ENCODE measurements at regions not wholly inside any gene's neighbourhood (a gene's known extent, or its start where the extent isn't known, plus 50 kb on each side); places are given as distances from the start of the nearest gene placed in this dataset.

- H3K27me3 ChIP-seq (ENCODE audit: insufficient read depth), result 0 out of 2 replicates have a peak, but pooled peaks cover 4% of the 10 kb centered on the region
- no peak overlapping the region for H3K4me3 ChIP-seq (ENCODE audit: low read depth in 2 of 2, low read length in 1 of 2)
- no peak overlapping the region for H3K4me2 ChIP-seq
- no peak overlapping the region for H3K27ac ChIP-seq (ENCODE audit: low read depth in 2 of 2, low read length in 1 of 2)
- H3K36me3 ChIP-seq (replicated peaks in 1 of 2; ENCODE audit: control insufficient read depth in 1 of 2, insufficient read depth in 2 of 2, low read length in 1 of 2), result no peaks in the 10 kb centered on the region
- no peaks in the 10 kb centered on the region for H3F3A ChIP-seq (replicated peaks; ENCODE audit: insufficient read depth)
- TF ChIP-seq MEF2A (IDR thresholded peaks at IDR 0.05; ENCODE audit: borderline replicate concordance, low read depth) (no peak), EP300 (IDR thresholded peaks at IDR 0.05; ENCODE audit: borderline replicate concordance in 1 of 2, low read depth in 1 of 2, low read length in 1 of 2) (no peak)
- no peak for DNase-seq
- no peak overlapping the region for H2AFZ ChIP-seq (ENCODE audit: low read depth)
- H3K9me2 ChIP-seq, result no peaks in the 10 kb centered on the region
- POLR2A ChIA-PET, result no interaction called here
- H3K9me3 ChIP-seq, result no peaks in the 10 kb centered on the region
- CTCF ChIA-PET, result no interaction called here
- WGBS (ENCODE audit: low lambda C conversion rate), result 9% methylated on average over 1 of the region's 1 CpG
- no peaks in the 10 kb centered on the region for H4K20me1 ChIP-seq (ENCODE audit: insufficient read depth)
- no peak overlapping the region for H3K9ac ChIP-seq
- H3K79me2 ChIP-seq (ENCODE audit: insufficient read depth), result no peaks in the 10 kb centered on the region
- no peaks in the 10 kb centered on the region for H3K4me1 ChIP-seq (ENCODE audit: control insufficient read depth in 1 of 2, insufficient read depth in 2 of 2, low read depth in 1 of 2, low read length in 1 of 2)
Measured at GRCh38 chr9:73237140-73237539, 85.5 kb downstream of the ANXA1 start.

DNA sequence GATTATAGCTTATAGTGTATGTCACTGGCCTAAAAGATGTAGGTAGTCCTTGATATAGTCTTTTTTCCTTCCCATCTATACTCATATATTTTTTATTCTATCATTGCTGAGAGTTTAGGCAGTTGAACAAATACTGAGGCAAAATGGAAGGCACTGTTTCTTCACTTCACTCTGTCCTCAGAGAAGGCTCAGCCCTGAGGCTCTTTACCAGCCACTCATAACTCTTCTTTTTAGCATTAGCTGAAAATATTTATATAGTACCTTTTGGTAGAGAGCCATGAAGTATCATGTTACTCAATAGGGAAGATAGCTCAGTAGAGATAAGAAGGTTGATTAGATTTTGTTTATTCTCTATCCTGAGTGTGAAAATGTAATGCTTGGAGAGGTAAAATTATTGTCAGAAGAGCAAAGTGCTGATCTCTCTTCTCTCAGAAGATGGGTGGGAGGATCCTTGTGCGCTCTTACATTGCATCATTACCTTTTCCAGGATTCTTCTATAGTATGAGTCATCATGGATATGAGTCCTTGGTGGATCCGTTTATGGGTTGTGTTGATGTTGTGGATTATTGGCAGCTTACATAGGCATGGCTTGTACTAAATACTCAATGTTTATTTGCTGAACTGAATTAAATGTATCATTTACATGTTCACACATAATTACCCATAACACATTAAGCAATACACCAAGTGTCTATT is 88.1 kb downstream of the ANXA1 start:
- H3K36me3 ChIP-seq (replicated peaks in 1 of 2; ENCODE audit: control insufficient read depth in 1 of 2, insufficient read depth in 2 of 2, low read length in 1 of 2), result no peaks in the 10 kb centered on the region
- no peaks in the 10 kb centered on the region for H3K9me2 ChIP-seq
- no peaks in the 10 kb centered on the region for H3K4me1 ChIP-seq (ENCODE audit: control insufficient read depth in 1 of 2, insufficient read depth in 2 of 2, low read depth in 1 of 2, low read length in 1 of 2)
- no peak overlapping the region for H3K9ac ChIP-seq
- H3K27ac ChIP-seq (ENCODE audit: low read depth in 2 of 2, low read length in 1 of 2), result no peak overlapping the region
- DNase-seq, result no peak
- ChIA-PET POLR2A (no interaction called here), CTCF (no interaction called here)
- H3F3A ChIP-seq (replicated peaks; ENCODE audit: insufficient read depth), result no peaks in the 10 kb centered on the region
- 0 out of 2 replicates have a peak, but pooled peaks cover 4% of the 10 kb centered on the region for H3K27me3 ChIP-seq (ENCODE audit: insufficient read depth)
- WGBS (ENCODE audit: low lambda C conversion rate), result 14% methylated on average over 2 of the region's 2 CpGs
- no peak overlapping the region for H2AFZ ChIP-seq (ENCODE audit: low read depth)
- H3K4me2 ChIP-seq, result no peak overlapping the region
- no peaks in the 10 kb centered on the region for H3K79me2 ChIP-seq (ENCODE audit: insufficient read depth)
- H3K4me3 ChIP-seq (ENCODE audit: low read depth in 2 of 2, low read length in 1 of 2), result no peak overlapping the region
- TF ChIP-seq, protein P1, sequence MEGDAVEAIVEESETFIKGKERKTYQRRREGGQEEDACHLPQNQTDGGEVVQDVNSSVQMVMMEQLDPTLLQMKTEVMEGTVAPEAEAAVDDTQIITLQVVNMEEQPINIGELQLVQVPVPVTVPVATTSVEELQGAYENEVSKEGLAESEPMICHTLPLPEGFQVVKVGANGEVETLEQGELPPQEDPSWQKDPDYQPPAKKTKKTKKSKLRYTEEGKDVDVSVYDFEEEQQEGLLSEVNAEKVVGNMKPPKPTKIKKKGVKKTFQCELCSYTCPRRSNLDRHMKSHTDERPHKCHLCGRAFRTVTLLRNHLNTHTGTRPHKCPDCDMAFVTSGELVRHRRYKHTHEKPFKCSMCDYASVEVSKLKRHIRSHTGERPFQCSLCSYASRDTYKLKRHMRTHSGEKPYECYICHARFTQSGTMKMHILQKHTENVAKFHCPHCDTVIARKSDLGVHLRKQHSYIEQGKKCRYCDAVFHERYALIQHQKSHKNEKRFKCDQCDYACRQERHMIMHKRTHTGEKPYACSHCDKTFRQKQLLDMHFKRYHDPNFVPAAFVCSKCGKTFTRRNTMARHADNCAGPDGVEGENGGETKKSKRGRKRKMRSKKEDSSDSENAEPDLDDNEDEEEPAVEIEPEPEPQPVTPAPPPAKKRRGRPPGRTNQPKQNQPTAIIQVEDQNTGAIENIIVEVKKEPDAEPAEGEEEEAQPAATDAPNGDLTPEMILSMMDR (IDR thresholded peaks at IDR 0.05), result no peak
- TF ChIP-seq RAD21 (IDR thresholded peaks at IDR 0.05; ENCODE audit: low read length), result no peak
- TF ChIP-seq, protein P2, sequence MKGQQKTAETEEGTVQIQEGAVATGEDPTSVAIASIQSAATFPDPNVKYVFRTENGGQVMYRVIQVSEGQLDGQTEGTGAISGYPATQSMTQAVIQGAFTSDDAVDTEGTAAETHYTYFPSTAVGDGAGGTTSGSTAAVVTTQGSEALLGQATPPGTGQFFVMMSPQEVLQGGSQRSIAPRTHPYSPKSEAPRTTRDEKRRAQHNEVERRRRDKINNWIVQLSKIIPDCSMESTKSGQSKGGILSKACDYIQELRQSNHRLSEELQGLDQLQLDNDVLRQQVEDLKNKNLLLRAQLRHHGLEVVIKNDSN (IDR thresholded peaks at IDR 0.05; ENCODE audit: borderline replicate concordance, low read depth), result no peak
- no peak for TF ChIP-seq FOSL2 (IDR thresholded peaks at IDR 0.05; ENCODE audit: borderline replicate concordance, low read depth)
- TF ChIP-seq TCF12 (IDR thresholded peaks at IDR 0.05), result no peak
- no peak for TF ChIP-seq GABPA (IDR thresholded peaks at IDR 0.05; ENCODE audit: low read depth)
- TF ChIP-seq CHD2 (IDR thresholded peaks at IDR 0.05; ENCODE audit: low read length, partially characterized antibody), result no peak
- TF ChIP-seq EZH2phosphoT487 (IDR thresholded peaks at IDR 0.05; ENCODE audit: borderline replicate concordance, low read depth), result no peak
- TF ChIP-seq, protein P3, sequence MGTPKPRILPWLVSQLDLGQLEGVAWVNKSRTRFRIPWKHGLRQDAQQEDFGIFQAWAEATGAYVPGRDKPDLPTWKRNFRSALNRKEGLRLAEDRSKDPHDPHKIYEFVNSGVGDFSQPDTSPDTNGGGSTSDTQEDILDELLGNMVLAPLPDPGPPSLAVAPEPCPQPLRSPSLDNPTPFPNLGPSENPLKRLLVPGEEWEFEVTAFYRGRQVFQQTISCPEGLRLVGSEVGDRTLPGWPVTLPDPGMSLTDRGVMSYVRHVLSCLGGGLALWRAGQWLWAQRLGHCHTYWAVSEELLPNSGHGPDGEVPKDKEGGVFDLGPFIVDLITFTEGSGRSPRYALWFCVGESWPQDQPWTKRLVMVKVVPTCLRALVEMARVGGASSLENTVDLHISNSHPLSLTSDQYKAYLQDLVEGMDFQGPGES (IDR thresholded peaks at IDR 0.05; ENCODE audit: low read depth, low read length), result no peak
- no peak for TF ChIP-seq RCOR1 (IDR thresholded peaks at IDR 0.05; ENCODE audit: low read length)
- TF ChIP-seq RFX5 (IDR thresholded peaks at IDR 0.05; ENCODE audit: low read length), result no peak
- no peak for TF ChIP-seq SMC3 (IDR thresholded peaks at IDR 0.05; ENCODE audit: low read depth, low read length)
- no peak for TF ChIP-seq NFIC (IDR thresholded peaks at IDR 0.05; ENCODE audit: borderline replicate concordance)
- TF ChIP-seq ELF1 (IDR thresholded peaks at IDR 0.05), result no peak
- TF ChIP-seq NRF1 (IDR thresholded peaks at IDR 0.05; ENCODE audit: low read depth, low read length), result no peak
- TF ChIP-seq EP300 (IDR thresholded peaks at IDR 0.05; ENCODE audit: borderline replicate concordance in 1 of 2, low read depth in 1 of 2, low read length in 1 of 2), result no peak
- TF ChIP-seq SIN3A (IDR thresholded peaks at IDR 0.05; ENCODE audit: borderline replicate concordance, low read depth, low read length), result no peak
- no peaks in the 10 kb centered on the region for H4K20me1 ChIP-seq (ENCODE audit: insufficient read depth)
- no peaks in the 10 kb centered on the region for H3K9me3 ChIP-seq

All from SK-N-SH (cell line).